NCI-H187 treated with DMSO at 0.1 percent for 48 hours (cell line): ENCODE measurements at regions not wholly inside any gene's neighbourhood (a gene's known extent, or its start where the extent isn't known, plus 50 kb on each side); places are given as distances from the start of the nearest gene placed in this dataset.

ENCODE experiments used
- DNase-seq: peaks from one replicate; lab custom pipeline; 2025; lab: John Stamatoyannopoulos, UW

- no peak for DNase-seq
Observed at GRCh38 chr1:58862728-58863385, 79.0 kb upstream of the JUN start.

- DNase-seq = no peak
Observed at GRCh38 chr1:58864654-58865053, 80.8 kb upstream of the JUN start.

GRCh38 chr1:58866578-58866977 lies 82.7 kb upstream of the JUN start:
- no peak for DNase-seq

GRCh38 chr1:58869638-58870297 lies 85.9 kb upstream of the JUN start:
- no peak for DNase-seq

GRCh38 chr1:58870298-58870676 lies 86.4 kb upstream of the JUN start:
- DNase-seq = no peak

- no peak for DNase-seq
Observed at GRCh38 chr1:58874342-58874741, 90.5 kb upstream of the JUN start.

- DNase-seq = no peak
Observed at GRCh38 chr1:58874757-58875755, 91.2 kb upstream of the JUN start.

- no peak for DNase-seq
Observed at GRCh38 chr1:58879464-58879863, 95.6 kb upstream of the JUN start.

GRCh38 chr1:58880592-58880991 lies 96.7 kb upstream of the JUN start:
- no peak for DNase-seq

- no peak for DNase-seq
Observed at GRCh38 chr1:58881471-58881994, 97.7 kb upstream of the JUN start.

GRCh38 chr1:58882322-58882948 lies 98.6 kb upstream of the JUN start:
- DNase-seq = no peak

GRCh38 chr1:58883037-58883887 lies 99.4 kb upstream of the JUN start:
- no peak for DNase-seq

- DNase-seq = no peak
Observed at GRCh38 chr1:58883888-58884482, 100.1 kb upstream of the JUN start.

- no peak for DNase-seq
Observed at GRCh38 chr1:58884706-58885661, 101.1 kb upstream of the JUN start.

GRCh38 chr1:58885998-58886397 lies 102.2 kb upstream of the JUN start:
- DNase-seq = no peak

- no peak for DNase-seq
Observed at GRCh38 chr1:58886611-58887010, 102.8 kb upstream of the JUN start.

GRCh38 chr1:58887059-58887458 lies 103.2 kb upstream of the JUN start:
- no peak for DNase-seq

- DNase-seq = no peak
Observed at GRCh38 chr1:58888833-58889232, 105.0 kb upstream of the JUN start.

GRCh38 chr1:58890113-58890512 lies 106.3 kb upstream of the JUN start:
- DNase-seq = no peak

GRCh38 chr1:58890609-58891008 lies 106.8 kb upstream of the JUN start:
- DNase-seq = no peak
